Neutrophil (primary cell): ENCODE measurements at regions not wholly inside any gene's neighbourhood (a gene's known extent, or its start where the extent isn't known, plus 50 kb on each side); places are given as distances from the start of the nearest gene placed in this dataset.

Experiments used
- H3K27ac ChIP-seq: fragments of 200-600 bp; sonication (generic); 2 replicates; pipeline ENCODE4 v1.5.1; 2016; ENCODE audit warnings: mild to moderate bottlenecking, moderate library complexity
- H3K27me3 ChIP-seq: fragments of 200-600 bp; sonication (generic); 2 replicates; pipeline ENCODE4 v1.6.0; 2016; ENCODE audit warnings: mild to moderate bottlenecking
- H3K36me3 ChIP-seq: fragments of 200-600 bp; sonication (generic); 2 replicates; pipeline ENCODE4 v1.5.1; 2017
- H3K4me1 ChIP-seq, 2 experiments: fragments of 200-600 bp in 1 of 2; sonication (generic) in 1 of 2; 1 replicate in 1 of 2; 2 replicates in 1 of 2; pipeline versions ENCODE4 v1.5.1 to v1.6.1; 2013 to 2016; ENCODE audit warnings: low read depth in 1 of 2, low read length in 1 of 2, mild to moderate bottlenecking in 1 of 2, moderate library complexity in 1 of 2; ENCODE audit not compliant: control insufficient read depth in 1 of 2, insufficient read depth in 1 of 2
- H3K4me3 ChIP-seq, 2 experiments: fragments of 200-600 bp in 1 of 2; sonication (generic) in 1 of 2; 1 replicate in 1 of 2; 2 replicates in 1 of 2; pipeline ENCODE4 v1.5.1; 2013 to 2016; ENCODE audit warnings: low read depth in 1 of 2, low read length in 1 of 2, mild to moderate bottlenecking in 1 of 2, moderate library complexity in 1 of 2
- H3K9me3 ChIP-seq: fragments of 200-600 bp; sonication (generic); 2 replicates; pipeline ENCODE4 v1.5.1; 2016
- TF ChIP-seq, protein P1 (sequence below): fragments of 200-600 bp; sonication (generic); IDR thresholded peaks from 2 replicates; pipeline ENCODE4 v1.5.1; 2016; ENCODE audit warnings: antibody characterized with exemption

DNA sequence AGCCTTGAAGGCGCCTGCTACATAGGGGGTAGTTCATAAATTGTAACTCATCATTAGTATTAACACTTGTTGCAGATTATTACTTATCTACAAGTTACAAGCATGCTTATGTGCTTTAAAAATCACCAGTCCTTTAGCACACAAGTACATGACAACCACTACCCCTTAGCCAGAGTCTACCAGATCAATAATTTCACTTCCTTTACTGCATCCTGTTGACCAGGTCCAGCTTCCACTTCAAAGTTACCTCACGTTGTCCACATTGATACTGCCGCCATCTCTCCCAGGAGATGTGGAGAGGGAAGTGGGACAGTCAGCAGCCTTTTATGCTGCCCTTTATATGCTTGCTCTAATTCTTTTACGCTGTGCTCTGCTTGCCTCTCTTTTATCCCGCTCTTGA, 231.3 kb upstream of the CXXC4 start:
- TF ChIP-seq, protein P1, sequence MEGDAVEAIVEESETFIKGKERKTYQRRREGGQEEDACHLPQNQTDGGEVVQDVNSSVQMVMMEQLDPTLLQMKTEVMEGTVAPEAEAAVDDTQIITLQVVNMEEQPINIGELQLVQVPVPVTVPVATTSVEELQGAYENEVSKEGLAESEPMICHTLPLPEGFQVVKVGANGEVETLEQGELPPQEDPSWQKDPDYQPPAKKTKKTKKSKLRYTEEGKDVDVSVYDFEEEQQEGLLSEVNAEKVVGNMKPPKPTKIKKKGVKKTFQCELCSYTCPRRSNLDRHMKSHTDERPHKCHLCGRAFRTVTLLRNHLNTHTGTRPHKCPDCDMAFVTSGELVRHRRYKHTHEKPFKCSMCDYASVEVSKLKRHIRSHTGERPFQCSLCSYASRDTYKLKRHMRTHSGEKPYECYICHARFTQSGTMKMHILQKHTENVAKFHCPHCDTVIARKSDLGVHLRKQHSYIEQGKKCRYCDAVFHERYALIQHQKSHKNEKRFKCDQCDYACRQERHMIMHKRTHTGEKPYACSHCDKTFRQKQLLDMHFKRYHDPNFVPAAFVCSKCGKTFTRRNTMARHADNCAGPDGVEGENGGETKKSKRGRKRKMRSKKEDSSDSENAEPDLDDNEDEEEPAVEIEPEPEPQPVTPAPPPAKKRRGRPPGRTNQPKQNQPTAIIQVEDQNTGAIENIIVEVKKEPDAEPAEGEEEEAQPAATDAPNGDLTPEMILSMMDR, result no peak
- Histone ChIP-seq H3K4me1 (no peaks in the 10 kb centered on the region), H3K27ac (no peak overlapping the region), H3K9me3 (no peaks in the 10 kb centered on the region), H3K27me3 (no peaks in the 10 kb centered on the region), H3K36me3 (no peaks in the 10 kb centered on the region), H3K4me3 (no peak overlapping the region)

- Histone ChIP-seq H3K27ac (no peak overlapping the region), H3K4me1 (no peaks in the 10 kb centered on the region)
These were observed 232.9 kb upstream of the CXXC4 start for GRCh38 chr4:104727643-104728042.

GRCh38 chr4:104728380-104729122, 233.9 kb upstream of the CXXC4 start:
- Histone ChIP-seq H3K4me3 (no peak overlapping the region), H3K9me3 (no peaks in the 10 kb centered on the region), H3K27ac (no peak overlapping the region), H3K36me3 (no peaks in the 10 kb centered on the region), H3K27me3 (no peaks in the 10 kb centered on the region), H3K4me1 (no peaks in the 10 kb centered on the region)
- TF ChIP-seq, protein P1, result no peak

More at GRCh38 chr4:104727643-104728042, 232.9 kb upstream of the CXXC4 start:
- H3K27me3 ChIP-seq, result no peaks in the 10 kb centered on the region
- H3K4me3 ChIP-seq, result no peak overlapping the region
- no peaks in the 10 kb centered on the region for H3K36me3 ChIP-seq
- H3K9me3 ChIP-seq, result no peaks in the 10 kb centered on the region
- TF ChIP-seq, protein P1, result no peak

- no peak overlapping the region for H3K27ac ChIP-seq
- TF ChIP-seq, protein P1, result no peak
These were observed 238.1 kb upstream of the CXXC4 start for GRCh38 chr4:104732766-104733165.

GRCh38 chr4:104735174-104735573, 240.5 kb upstream of the CXXC4 start:
- no peaks in the 10 kb centered on the region for H3K4me1 ChIP-seq
- H3K27me3 ChIP-seq, result no peaks in the 10 kb centered on the region
- no peak overlapping the region for H3K27ac ChIP-seq
- TF ChIP-seq, protein P1, result no peak
- H3K36me3 ChIP-seq, result no peaks in the 10 kb centered on the region
- H3K9me3 ChIP-seq, result no peaks in the 10 kb centered on the region
- no peak overlapping the region for H3K4me3 ChIP-seq

More at GRCh38 chr4:104732766-104733165, 238.1 kb upstream of the CXXC4 start:
- no peaks in the 10 kb centered on the region for H3K27me3 ChIP-seq
- H3K4me3 ChIP-seq, result no peak overlapping the region
- no peaks in the 10 kb centered on the region for H3K9me3 ChIP-seq
- no peaks in the 10 kb centered on the region for H3K36me3 ChIP-seq
- no peaks in the 10 kb centered on the region for H3K4me1 ChIP-seq
